ENCODE measurements at regions not wholly inside any gene's neighbourhood (a gene's known extent, or its start where the extent isn't known, plus 50 kb on each side); places are given as distances from the start of the nearest gene placed in this dataset.

DNA sequence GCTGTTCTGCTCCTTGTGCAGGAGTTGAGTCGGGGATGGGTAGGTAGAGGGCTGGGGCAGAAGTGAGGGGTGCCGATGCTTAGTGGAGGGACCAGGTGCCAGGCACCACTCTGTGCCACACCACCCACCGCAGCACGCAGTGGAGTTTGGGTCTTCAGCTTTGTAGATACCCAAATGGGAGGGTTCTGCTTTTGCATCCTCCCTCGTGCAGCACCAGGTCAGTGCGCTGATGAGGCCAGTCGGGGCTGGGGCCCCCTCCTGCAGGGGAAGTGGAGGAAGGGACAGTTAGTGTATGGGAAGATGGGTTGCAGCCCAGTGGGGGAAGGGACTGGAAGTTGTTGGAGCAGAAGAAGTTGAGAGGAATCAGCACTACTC lies 244.0 kb downstream of the RHOU start:
- DNase-seq, result no peak

- no peak for DNase-seq
Observed at GRCh38 chr1:228979774-228980173, 244.5 kb downstream of the RHOU start.

- DNase-seq, result no peak
Observed at GRCh38 chr1:228980232-228980937, 245.1 kb downstream of the RHOU start.

- DNase-seq, result peak; percentile 46
Observed at GRCh38 chr1:228982637-228983036, 247.4 kb downstream of the RHOU start.

DNA sequence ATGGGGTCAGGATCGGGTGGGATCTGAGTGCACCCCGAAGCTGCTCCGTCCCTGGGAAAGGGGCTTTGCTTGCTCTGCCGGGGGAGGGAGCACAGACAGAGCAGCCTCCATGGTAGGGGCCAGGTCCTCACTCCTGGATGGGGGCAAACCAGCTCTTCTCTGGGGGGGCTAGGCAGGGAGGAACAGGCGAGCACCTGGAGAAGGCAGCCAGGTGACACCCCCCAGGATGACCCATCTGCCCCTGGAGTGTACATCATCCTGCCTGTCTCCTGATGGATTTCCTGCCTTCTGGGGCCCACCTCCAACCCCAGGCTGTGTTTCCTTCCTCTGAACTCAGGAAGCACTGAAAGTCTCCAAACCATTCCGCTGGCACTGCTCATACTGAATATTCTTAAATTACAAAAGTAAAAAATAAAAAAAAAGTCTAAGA lies 248.0 kb downstream of the RHOU start:
- DNase-seq, result no peak

DNA sequence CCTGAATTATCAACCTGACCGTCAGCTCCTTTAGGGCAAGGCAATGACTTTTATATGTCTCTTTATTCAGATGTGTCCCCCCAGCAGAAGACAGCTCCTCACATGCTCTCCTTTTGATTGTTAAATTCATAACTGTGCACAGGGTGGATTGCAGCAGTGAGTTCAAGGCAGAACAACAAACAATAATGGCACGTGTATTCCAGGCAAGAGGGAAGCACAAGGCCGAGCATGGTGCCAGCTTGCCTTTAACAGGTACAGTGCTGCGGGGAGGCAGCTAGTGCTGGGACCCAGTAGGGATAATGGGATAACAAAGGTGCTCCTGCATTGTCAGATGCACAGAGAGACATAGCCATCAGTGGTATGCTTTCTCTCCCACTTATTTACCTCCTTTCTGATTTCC lies 248.4 kb downstream of the RHOU start:
- no peak for DNase-seq

- DNase-seq, result no peak
Observed at GRCh38 chr1:228984107-228984506, 248.8 kb downstream of the RHOU start.

- no peak for DNase-seq
Observed at GRCh38 chr1:228984646-228985631, 249.7 kb downstream of the RHOU start.

DNA sequence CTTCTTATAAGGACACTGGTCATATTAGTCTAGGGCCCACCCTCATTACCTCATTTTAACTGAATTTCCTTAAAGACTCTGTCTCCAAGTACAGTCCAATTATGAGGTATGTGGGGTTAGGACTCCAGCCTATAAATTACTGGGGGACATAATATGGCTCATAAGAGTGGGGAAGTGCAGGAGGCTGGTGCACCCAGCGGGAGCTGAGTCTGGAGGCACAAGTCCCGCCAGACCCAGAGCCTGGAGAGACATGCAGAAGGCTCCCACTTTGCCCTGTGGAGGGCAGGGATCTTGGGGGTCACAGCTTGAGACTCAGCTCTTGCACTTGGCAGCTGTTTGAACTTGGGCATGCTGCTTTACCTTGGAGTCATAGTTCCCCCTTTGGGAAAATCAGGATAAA lies 250.4 kb downstream of the RHOU start:
- no peak for DNase-seq

- DNase-seq, result no peak
Observed at GRCh38 chr1:228986093-228986904, 251.0 kb downstream of the RHOU start.

DNA sequence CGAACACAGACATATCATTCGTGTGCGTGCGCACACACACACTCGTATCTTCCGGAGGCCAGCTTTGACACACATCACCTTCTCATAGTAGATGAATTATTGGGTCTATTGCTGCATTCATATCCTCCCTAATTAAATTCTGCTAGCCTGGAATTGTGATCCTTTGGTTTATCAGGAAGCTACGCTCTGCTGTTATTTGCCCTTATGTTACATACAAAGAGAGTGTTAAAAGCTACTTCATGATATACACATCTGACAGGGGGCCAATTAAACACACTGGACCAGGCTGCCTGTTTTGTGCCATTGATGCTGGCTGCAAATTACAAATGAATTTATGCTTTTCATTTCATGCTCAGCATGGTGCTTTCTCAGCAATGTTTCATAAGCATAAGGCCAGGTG lies 252.0 kb downstream of the RHOU start:
- no peak for DNase-seq

DNA sequence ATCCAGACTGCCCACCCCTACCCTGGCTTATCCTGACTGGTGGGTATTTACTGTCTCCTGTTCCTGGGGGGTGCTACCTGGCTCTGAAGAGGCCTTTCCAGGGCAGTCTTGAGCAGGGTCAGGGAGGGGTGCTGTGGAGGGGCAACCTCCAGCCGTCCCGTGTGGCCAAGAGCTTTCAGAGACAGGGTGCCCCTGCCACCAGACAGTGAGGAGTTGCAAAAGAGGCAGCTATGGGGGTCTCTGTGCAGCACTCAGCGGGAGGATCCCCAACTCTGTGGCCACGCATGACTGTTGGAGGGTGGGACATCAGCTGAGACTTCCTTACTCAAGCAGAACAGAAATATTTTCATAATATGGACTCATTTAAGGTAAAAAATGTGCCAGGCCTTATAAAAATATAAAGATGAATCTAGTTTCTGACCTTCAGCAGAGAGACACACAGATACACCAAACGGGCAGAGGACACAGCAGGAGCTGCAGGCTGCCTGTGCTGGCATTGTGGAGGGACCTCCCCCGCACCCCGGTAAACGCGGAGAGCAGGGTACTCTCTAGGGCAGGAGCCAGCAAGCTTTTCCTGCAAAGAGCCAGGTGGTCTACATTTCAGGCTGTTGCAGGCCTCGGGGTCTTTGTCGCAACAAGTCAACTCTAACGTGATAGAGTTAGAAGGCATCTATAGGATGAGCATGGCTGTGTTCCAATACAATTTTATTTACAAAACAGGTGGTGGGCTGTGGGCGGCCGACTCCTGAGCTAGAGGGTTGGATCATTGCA lies 252.6 kb downstream of the RHOU start:
- no peak for DNase-seq

GRCh38 chr1:228988664-228989063 lies 253.4 kb downstream of the RHOU start:
- DNase-seq, result no peak

GRCh38 chr1:228989176-228989575 lies 253.9 kb downstream of the RHOU start:
- DNase-seq, result no peak

DNA sequence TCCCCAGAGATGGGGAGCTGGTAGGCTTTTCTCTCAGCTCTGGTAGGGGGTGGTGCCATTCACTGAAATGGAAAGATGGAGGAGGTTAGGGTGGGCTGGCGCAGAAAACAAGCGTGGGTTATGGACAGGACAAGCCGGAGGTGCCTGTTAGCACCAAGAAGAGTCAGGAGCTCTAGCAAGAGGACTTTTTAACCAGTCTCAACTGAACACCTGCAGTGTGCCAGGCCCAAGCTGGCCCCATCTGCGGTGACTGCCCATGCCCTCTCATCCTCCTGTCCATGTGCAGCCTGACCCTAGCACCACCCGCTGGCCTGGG lies 254.4 kb downstream of the RHOU start:
- DNase-seq, result no peak

GRCh38 chr1:228989992-228990827 lies 254.9 kb downstream of the RHOU start:
- peak; percentile 78 for DNase-seq

- peak; percentile 75 for DNase-seq
Observed at GRCh38 chr1:228990906-228991569, 255.8 kb downstream of the RHOU start.

DNA sequence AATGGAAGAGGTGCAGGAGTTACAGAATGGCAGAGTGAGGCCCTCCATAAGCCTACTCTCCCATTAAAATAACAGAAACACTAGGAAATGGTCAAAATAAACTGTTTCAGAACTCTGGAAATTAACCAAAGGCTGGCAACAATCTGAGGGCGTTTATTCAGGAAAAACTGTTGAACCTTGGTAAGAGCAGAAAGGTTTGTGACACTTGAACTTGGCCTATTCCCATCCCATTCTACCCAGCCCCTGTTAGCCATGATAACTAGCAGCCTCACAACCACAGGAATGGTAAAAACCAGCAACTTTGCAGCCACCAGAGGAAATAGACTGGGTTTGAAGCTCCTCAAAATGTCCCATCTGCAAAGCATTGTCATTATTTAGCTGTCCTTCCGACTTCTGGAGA lies 256.8 kb downstream of the RHOU start:
- no peak for DNase-seq

DNA sequence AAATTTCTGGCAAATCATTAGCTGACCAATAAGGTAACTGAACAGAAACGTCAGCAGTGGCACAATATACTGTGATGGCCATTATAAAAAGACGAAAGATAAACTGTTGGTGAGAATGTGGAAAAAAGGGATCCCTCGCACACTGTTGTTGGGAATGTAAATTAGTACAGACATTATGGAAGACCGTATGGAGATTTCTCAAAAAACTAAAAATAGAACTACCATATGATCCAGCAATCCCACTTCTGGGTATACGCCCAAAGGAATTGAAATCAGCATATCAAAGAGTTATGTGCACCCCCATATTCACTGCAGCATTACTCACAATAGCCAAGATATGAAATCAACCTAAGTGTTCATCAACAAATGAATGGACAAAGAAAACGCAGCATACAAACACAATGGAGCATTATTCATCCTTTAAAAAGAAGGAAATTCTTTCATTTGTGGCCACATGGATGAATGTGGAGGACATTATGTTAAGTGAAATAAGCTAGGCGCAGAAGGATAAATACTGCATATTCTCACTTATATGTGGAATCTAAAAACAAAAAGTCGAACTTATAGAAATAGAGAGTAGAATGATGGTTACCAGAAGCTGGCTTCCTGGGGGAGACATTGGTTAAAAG lies 257.7 kb downstream of the RHOU start:
- no peak for DNase-seq
